ENCODE measurements at regions not wholly inside any gene's neighbourhood (a gene's known extent, or its start where the extent isn't known, plus 50 kb on each side); places are given as distances from the start of the nearest gene placed in this dataset.

DNA sequence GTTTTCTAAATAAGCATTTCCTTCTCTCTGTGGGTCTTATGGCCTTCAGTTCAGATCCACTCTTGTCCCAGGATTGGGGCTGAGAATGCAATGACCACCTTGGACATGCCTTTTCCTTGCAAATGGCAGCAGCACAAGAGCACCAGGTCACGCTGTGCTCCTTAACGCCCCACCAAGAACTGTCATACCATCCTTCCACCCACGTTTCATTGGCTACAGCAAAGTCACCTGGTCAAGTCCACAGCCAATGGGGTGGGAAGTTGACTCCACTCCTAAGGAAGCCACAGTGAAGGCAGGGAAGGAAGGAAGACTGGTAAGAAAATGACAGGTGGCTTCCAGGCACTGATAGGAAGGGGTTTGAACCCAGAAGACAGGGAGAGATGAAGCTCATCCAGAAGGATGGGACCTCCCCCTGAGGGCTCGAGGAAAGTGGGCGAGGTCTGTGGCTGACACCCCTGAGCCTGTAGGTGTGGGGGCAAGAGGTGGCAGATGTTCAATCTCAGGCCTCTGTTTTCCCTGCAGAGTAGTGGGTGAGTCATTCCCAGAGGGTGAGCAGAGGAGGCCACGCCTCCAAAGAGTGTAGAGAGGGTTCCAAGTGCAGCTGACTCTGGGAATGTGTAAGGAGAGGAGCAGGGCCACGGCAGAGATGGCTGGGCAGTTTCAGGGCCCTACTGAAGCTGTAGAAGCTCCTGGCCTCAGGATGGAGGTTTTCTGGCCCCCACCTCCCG is 113.5 kb upstream of the VRK1 start:
- H3K4me1 ChIP-seq (replicated peaks in 1 of 4; ENCODE audit: control insufficient read depth in 3 of 4, insufficient read depth in 4 of 4, low read length in 3 of 4) = no peaks in the 10 kb centered on the region
- H2BK120ac ChIP-seq (replicated peaks; ENCODE audit: low read depth, low read length) = no peak overlapping the region
- H3K23ac ChIP-seq (ENCODE audit: insufficient read length) = no peak overlapping the region
- FAIRE-seq (no peak), DNase-seq (ENCODE audit: low read depth in 1 of 2, low spot score in 2 of 2) (no peak)
- H3K9ac ChIP-seq (replicated peaks in 1 of 4; ENCODE audit: extremely low read depth in 1 of 4, low read depth in 3 of 4, low read length in 3 of 4) = no peak overlapping the region
- no peak overlapping the region for H3K4me3 ChIP-seq (ENCODE audit: extremely low read depth in 1 of 4, insufficient read depth in 2 of 4, low read depth in 3 of 4, low read length in 4 of 4)
- ChIA-PET POLR2A (ENCODE audit: partially characterized antibody) (no interaction called here), CTCF (ENCODE audit: partially characterized antibody) (interaction anchor here (1.4 kb wide), 1 partner anchor 29 kb away, joined by 4 read pairs; no protein-coding TSS in a partner anchor)
- H3K4me2 ChIP-seq (ENCODE audit: insufficient read depth in 1 of 2, low read depth in 2 of 2, low read length in 2 of 2) = no peak overlapping the region
- H3K79me1 ChIP-seq (ENCODE audit: low read depth, low read length) = no peaks in the 10 kb centered on the region
- no peaks in the 10 kb centered on the region for H3K23me2 ChIP-seq (ENCODE audit: low read depth, low read length)
- H3K18ac ChIP-seq (ENCODE audit: extremely low read depth, low read length) = no peak overlapping the region
- H3K4ac ChIP-seq (replicated peaks; ENCODE audit: insufficient read length, low read depth, low read length) = no peak overlapping the region
- no peak overlapping the region for H2BK5ac ChIP-seq (ENCODE audit: low read depth, low read length)
- peaks cover 0 to 3% of the 10 kb centered on the region in 2 experiments for H4K20me1 ChIP-seq (replicated peaks in 1 of 2; ENCODE audit: control insufficient read depth in 1 of 2, insufficient read depth in 2 of 2, low read length in 2 of 2)
- 83% methylated on average over 8 of the region's 8 CpGs; no CpG with 5 or more reads in 1 of the 2 experiments for WGBS, 2 experiments (ENCODE audit: extremely low coverage in 1 of 2, insufficient coverage in 1 of 2, insufficient read length in 1 of 2, insufficient replicate concordance in 2 of 2, low coverage in 1 of 2, low lambda C conversion rate in 2 of 2, missing lambda C conversion rate in 1 of 2)
- H3K14ac ChIP-seq (ENCODE audit: insufficient read length) = no peak overlapping the region
- H2AFZ ChIP-seq (ENCODE audit: low read length) = no peak overlapping the region
- no peak overlapping the region for H2AK5ac ChIP-seq (ENCODE audit: low read depth, low read length)
- H3K56ac ChIP-seq (replicated peaks; ENCODE audit: insufficient read length, low read depth, low read length) = no peak overlapping the region
- H3K79me2 ChIP-seq (ENCODE audit: control insufficient read depth in 1 of 2, insufficient read depth in 2 of 2, low read length in 2 of 2) = no peaks in the 10 kb centered on the region
- peaks cover 14 to 62% (median 44%) of the 10 kb centered on the region in 4 experiments for H3K27me3 ChIP-seq (replicated peaks in 1 of 4; ENCODE audit: control insufficient read depth in 3 of 4, extremely low read depth in 1 of 4, insufficient read depth in 3 of 4, low read length in 3 of 4)
- no peak overlapping the region for H2BK20ac ChIP-seq (ENCODE audit: low read length)
- H4K5ac ChIP-seq (ENCODE audit: insufficient read length, low read depth, low read length) = no peak overlapping the region
- no peaks in the 10 kb centered on the region for H3K9me3 ChIP-seq (ENCODE audit: insufficient read depth in 2 of 2, low read depth in 1 of 2, low read length in 1 of 2)
- no peak overlapping the region for H4K91ac ChIP-seq (replicated peaks; ENCODE audit: insufficient read length, low read length)
- H2BK15ac ChIP-seq (ENCODE audit: low read length) = no peak overlapping the region
- no peaks in the 10 kb centered on the region for H3K36me3 ChIP-seq (ENCODE audit: control insufficient read depth in 2 of 4, insufficient read depth in 4 of 4, low read length in 3 of 4)
- H2BK12ac ChIP-seq (ENCODE audit: low read depth, low read length) = no peak overlapping the region
- TF ChIP-seq RXRA (IDR thresholded peaks at IDR 0.05; ENCODE audit: insufficient read depth, low read depth, low read length) (no peak), RBBP5 (IDR thresholded peaks at IDR 0.05; ENCODE audit: borderline replicate concordance, low read depth, low read length) (no peak), KDM5A (IDR thresholded peaks at IDR 0.05; ENCODE audit: low read length) (no peak), ZNF274 (IDR thresholded peaks at IDR 0.05; ENCODE audit: borderline replicate concordance, extremely low read depth, low read length) (no peak), JUND (IDR thresholded peaks at IDR 0.05; ENCODE audit: low read length) (no peak), SAP30 (IDR thresholded peaks at IDR 0.05; ENCODE audit: insufficient read depth, insufficient replicate concordance, low read length) (no peak), SIN3A (conservative IDR thresholded peaks at IDR 0.05 in 1 of 2, IDR thresholded peaks at IDR 0.05 in 1 of 2; ENCODE audit: low read depth in 1 of 2, low read length in 2 of 2) (no peak), POLR2AphosphoS5 (IDR thresholded peaks at IDR 0.05; ENCODE audit: low read depth, low read length) (no peak), YY1 (IDR thresholded peaks at IDR 0.05; ENCODE audit: low read depth, low read length) (no peak)
- TF ChIP-seq, protein P1, sequence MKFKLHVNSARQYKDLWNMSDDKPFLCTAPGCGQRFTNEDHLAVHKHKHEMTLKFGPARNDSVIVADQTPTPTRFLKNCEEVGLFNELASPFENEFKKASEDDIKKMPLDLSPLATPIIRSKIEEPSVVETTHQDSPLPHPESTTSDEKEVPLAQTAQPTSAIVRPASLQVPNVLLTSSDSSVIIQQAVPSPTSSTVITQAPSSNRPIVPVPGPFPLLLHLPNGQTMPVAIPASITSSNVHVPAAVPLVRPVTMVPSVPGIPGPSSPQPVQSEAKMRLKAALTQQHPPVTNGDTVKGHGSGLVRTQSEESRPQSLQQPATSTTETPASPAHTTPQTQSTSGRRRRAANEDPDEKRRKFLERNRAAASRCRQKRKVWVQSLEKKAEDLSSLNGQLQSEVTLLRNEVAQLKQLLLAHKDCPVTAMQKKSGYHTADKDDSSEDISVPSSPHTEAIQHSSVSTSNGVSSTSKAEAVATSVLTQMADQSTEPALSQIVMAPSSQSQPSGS (IDR thresholded peaks at IDR 0.05; ENCODE audit: low read length) = no peak
- H3K27ac ChIP-seq (ENCODE audit: low read depth, low read length) = no peak overlapping the region
- no peak overlapping the region for H4K8ac ChIP-seq (ENCODE audit: extremely low read depth, insufficient read depth, low read length)
